Right atrium auricular region (tissue), 2 donors: ENCODE measurements at regions not wholly inside any gene's neighbourhood (a gene's known extent, or its start where the extent isn't known, plus 50 kb on each side); places are given as distances from the start of the nearest gene placed in this dataset.

ENCODE experiments used
- DNase-seq: peaks from one replicate; pipeline ENCODE4 v3.0.0-alpha.2; 2019; ENCODE audit warnings: low spot score
- H3K27ac ChIP-seq, 2 donors: fragments of 200-600 bp; sonication (generic); 1 replicate in 1 of 2; 2 replicates in 1 of 2; pipeline ENCODE4 v1.5.1; 2016 to 2019
- H3K27me3 ChIP-seq, 2 donors: fragments of 200-600 bp; sonication (generic); one replicate each; pipeline versions ENCODE4 v1.5.1 to v1.6.0; 2017 to 2019
- H3K36me3 ChIP-seq: fragments of 200-600 bp; sonication (generic); one replicate; pipeline ENCODE4 v1.5.1; 2016
- H3K4me1 ChIP-seq, 2 donors: fragments of 200-600 bp; sonication (generic); one replicate each; pipeline versions ENCODE4 v1.5.1 to v1.6.0; 2017 to 2019
- H3K4me3 ChIP-seq, 2 donors: fragments of 200-600 bp; sonication (generic); 1 replicate in 1 of 2; 2 replicates in 1 of 2; pipeline ENCODE4 v1.5.1; 2017 to 2019; ENCODE audit warnings: mild to moderate bottlenecking in 1 of 2, moderate library complexity in 1 of 2
- H3K9me3 ChIP-seq, 2 donors: fragments of 200-600 bp; sonication (generic); one replicate each; pipeline ENCODE4 v1.5.1; 2019
- TF ChIP-seq, protein P1 (sequence below), 2 donors: fragments of 200-600 bp; sonication (generic); IDR thresholded peaks; one replicate each; pipeline ENCODE4 v1.5.1; 2019; ENCODE audit warnings: antibody characterized with exemption in 2 of 2

DNA sequence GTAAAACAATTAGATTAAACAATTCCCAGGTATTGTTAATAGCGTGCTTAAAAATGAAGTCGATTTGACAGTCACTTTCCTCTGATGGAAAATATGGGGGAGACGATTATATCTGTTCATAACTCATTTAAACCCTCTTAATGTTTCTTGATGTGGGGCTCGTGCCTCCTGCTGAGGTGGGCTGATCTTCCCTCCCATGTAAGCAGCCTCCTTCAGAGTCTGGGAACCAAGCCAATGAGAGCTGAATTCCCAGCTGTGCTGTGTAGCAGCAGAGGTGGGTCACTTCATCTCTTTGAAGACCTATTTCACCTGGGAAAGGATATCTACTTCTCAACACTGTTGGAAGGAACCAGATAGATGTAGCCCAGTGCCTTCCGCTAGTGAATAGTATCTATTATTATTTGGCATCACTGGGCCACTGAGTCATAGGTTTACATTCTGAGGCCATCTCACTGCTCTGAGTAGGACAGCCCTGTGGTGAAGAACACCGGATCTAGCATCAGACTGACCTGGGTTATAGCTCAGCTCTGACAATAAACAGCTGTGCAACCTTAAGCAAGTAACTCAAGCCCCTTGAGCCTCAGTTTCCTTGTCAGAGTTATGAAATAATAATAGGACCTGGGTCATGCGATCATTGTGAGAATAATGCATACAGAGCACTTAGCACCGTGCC lies 85.3 kb upstream of the C16orf82 start:
- H3K27ac ChIP-seq, result no peak overlapping the region
- H3K9me3 ChIP-seq, result no peaks in the 10 kb centered on the region
- no peaks in the 10 kb centered on the region for H3K36me3 ChIP-seq
- no peak overlapping the region for H3K4me3 ChIP-seq
- no peaks in the 10 kb centered on the region for H3K4me1 ChIP-seq
- no peak for DNase-seq
- TF ChIP-seq, protein P1, sequence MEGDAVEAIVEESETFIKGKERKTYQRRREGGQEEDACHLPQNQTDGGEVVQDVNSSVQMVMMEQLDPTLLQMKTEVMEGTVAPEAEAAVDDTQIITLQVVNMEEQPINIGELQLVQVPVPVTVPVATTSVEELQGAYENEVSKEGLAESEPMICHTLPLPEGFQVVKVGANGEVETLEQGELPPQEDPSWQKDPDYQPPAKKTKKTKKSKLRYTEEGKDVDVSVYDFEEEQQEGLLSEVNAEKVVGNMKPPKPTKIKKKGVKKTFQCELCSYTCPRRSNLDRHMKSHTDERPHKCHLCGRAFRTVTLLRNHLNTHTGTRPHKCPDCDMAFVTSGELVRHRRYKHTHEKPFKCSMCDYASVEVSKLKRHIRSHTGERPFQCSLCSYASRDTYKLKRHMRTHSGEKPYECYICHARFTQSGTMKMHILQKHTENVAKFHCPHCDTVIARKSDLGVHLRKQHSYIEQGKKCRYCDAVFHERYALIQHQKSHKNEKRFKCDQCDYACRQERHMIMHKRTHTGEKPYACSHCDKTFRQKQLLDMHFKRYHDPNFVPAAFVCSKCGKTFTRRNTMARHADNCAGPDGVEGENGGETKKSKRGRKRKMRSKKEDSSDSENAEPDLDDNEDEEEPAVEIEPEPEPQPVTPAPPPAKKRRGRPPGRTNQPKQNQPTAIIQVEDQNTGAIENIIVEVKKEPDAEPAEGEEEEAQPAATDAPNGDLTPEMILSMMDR (IDR thresholded peaks at IDR 0.05), result no peak
- H3K27me3 ChIP-seq, result no peaks in the 10 kb centered on the region

DNA sequence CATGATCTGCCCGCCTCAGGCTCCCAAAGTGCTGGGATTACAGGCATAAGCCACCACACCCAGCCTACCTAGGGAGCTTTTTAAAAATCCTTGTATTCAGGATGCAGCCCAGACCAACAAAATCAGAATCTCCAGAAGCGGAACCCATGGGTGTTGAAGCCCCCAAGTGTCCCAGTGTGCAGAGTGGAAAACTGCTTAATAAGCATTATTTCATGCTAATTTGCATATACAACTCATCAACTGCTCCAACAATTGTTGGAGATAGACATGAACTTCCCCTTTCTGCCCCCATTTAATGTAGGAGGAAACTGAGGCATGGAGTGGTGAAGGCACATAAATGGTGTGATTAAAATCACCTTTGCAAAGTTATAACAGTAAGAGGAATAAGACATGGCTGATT lies 84.3 kb upstream of the C16orf82 start:
- Histone ChIP-seq H3K36me3 (no peaks in the 10 kb centered on the region), H3K4me1 (no peaks in the 10 kb centered on the region), H3K9me3 (no peaks in the 10 kb centered on the region), H3K4me3 (no peak overlapping the region), H3K27me3 (no peaks in the 10 kb centered on the region), H3K27ac (no peak overlapping the region)
- TF ChIP-seq, protein P1 (IDR thresholded peaks at IDR 0.05), result no peak
- no peak for DNase-seq

DNA sequence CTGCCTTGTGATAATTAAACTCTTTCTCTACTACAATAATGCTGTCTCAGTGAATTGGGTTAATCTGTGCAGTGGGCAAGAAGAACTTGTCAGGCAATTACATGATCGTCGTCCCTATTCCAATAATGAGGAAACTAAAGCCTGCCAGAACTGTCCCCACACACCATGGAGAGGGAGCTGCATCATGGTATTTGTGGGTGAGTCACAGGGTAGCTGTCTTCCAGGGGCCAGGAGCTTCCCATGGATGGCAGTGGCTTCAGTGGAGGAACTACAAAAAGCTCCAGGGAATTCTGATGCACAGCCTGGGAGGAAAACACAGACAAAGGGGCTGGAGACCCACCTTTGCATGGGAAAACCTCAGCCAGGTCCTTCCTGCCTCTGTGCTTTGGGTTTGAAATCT lies 83.3 kb upstream of the C16orf82 start:
- H3K27me3 ChIP-seq, result no peaks in the 10 kb centered on the region
- no peak overlapping the region for H3K27ac ChIP-seq
- no peak for DNase-seq
- TF ChIP-seq, protein P1 (IDR thresholded peaks at IDR 0.05), result no peak
- H3K36me3 ChIP-seq, result no peaks in the 10 kb centered on the region
- H3K9me3 ChIP-seq, result no peaks in the 10 kb centered on the region
- no peaks in the 10 kb centered on the region for H3K4me1 ChIP-seq
- H3K4me3 ChIP-seq, result no peak overlapping the region

DNA sequence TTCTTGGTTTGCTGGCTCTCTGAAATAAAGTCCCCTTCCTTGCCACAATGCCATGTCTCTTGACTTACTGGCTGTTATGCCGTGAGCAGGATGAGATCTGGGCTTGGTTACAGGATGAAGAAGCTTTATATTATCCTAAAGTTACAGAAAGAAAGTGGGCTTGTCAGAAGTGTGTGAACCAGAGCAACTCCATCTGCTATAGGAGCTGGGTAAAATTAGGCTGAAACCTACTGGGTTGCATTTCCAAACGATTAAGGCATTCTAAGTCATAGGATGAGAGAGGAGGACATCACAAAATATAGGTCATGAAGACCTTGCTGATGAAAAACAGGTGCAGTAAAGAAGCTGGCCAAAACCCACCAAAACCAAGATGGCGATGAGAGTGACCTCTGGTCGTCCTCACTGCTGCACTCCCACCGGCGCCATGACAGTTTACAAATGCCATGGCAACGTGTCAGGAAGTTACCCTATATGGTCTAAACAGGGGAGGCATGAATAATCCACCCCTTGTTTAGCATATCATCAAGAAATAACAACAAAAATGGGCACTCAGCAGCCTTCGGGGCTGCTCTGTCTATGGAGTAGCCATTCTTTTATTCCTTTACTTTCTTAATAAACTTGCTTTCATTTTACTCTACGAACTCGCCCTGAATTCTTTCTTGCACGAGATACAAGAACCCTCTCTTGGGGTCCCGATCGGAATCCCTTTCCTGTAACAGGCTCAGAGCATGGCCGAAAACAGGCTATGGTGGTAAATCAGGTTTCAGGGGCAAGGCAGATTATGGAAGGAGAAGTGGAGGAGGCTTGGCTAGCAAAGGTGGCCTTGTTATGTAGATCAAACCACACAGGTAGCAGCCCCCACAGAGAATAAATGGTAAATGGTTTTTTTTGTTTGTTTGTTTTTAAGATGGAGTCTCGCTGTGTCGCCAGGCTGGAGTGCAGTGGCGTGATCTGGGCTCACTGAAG lies 81.3 kb upstream of the C16orf82 start:
- no peak for DNase-seq
- TF ChIP-seq, protein P1 (IDR thresholded peaks at IDR 0.05), result no peak

DNA sequence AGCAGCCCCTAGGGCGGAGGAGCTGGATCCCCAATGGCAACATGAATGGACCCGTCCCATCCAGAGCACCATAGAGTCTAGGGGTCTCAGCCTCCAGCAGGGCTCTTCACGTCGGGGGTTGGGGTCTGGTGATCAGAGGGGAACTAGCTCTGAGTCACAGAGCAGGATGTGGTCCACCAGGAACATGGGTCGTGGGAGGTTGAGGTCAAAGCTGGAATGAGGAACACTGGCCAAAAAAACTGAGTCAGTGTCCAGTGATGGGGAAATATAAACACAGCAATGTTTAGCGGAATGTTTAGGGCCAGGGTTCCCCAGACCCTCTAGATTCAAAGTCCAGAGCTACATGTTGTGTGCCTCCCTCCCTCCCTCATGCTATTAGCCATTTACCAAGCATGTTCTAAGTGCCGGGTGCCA lies 79.1 kb upstream of the C16orf82 start:
- Histone ChIP-seq H3K27me3 (no peaks in the 10 kb centered on the region), H3K27ac (no peak overlapping the region), H3K4me3 (no peak overlapping the region), H3K4me1 (no peaks in the 10 kb centered on the region), H3K9me3 (no peaks in the 10 kb centered on the region), H3K36me3 (no peaks in the 10 kb centered on the region)
- TF ChIP-seq, protein P1 (IDR thresholded peaks at IDR 0.05), result no peak
- DNase-seq, result no peak

More for the DNA sequence above, 81.3 kb upstream of the C16orf82 start:
- Histone ChIP-seq H3K4me1 (no peaks in the 10 kb centered on the region), H3K36me3 (no peaks in the 10 kb centered on the region), H3K27me3 (no peaks in the 10 kb centered on the region), H3K9me3 (no peaks in the 10 kb centered on the region), H3K4me3 (no peak overlapping the region), H3K27ac (no peak overlapping the region)
